Medulla oblongata (tissue), 1 donor: ENCODE measurements at regions not wholly inside any gene's neighbourhood (a gene's known extent, or its start where the extent isn't known, plus 50 kb on each side); places are given as distances from the start of the nearest gene placed in this dataset.

Experiments
- DNase-seq: peaks from one replicate; pipeline ENCODE4 v3.0.0-alpha.2; 2015; ENCODE audit errors: extremely low spot score

DNA sequence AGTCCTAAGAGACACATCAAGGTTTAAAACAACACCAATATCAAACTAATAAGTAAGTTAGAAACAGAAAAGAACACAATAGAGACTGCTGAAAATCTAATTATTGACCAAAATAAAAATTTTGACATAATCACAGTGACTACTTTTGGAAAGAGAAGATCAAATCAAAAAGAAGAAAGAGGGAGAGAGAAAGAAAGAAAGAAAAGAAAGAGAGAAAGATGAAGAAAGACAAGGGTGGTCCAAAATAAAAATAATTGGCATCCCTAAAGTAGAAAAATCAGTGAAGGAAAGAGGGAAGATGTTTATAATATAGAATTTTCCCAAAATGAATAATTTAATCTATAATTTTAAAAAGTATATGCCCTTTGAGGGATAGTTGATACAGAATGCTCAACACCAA lies 118.8 kb upstream of the VIPR2 start:
- no peak for DNase-seq

DNA sequence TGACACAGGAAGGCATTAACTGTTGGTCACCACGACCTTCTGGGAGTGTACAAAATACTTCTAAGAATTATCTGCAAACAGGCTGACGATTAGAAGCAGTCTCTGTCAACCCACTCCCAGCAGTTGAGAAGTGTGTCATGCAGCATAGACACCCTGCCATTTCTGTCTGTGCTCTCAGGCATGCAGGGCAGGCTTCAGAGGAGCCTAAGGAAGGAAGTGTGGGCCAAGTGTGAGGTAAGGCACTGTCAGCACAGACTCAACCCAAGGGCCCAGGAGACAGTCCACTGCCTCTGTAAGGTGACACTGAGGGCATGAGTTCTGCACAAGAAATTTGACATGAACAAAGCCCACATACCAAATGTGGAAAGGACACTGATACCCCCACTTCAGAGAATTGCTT lies 109.0 kb upstream of the VIPR2 start:
- DNase-seq, result no peak

DNA sequence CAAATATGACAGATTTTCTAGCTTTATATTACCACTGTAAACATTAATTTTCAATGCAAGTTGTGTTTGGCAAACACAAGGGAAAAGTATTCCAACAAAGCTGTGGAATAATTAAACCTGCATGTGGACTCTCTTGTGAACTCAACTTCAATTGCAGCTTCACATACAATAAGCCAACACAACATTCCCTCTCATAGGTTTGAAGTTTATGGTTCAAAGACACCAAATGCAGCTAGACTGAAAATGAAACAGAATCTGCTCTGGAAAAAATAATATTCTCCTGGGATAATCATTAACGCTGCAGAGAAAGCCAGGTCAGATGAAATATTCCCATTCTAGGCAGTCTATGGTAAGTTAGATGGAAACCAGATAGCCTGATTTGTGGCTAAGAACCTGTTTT lies 105.8 kb upstream of the VIPR2 start:
- no peak for DNase-seq

DNA sequence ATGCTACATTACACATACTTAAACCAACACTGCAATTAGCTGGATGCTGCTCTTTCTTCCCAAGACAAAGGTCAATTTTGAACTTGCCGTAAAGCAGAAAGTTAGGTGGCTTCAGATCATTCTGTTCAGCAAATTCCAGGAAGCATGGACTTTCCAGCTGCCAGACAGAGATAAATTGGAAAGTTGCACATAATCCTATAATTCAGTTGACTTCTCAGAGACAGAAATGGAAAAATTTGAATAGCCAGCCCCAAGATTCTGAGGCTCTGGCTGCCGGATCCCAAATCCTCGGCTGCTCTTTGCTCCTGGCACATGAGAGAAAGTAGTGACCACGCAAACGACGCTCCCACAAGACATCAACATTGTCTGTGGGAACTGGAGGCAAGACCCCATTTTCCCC lies 105.0 kb upstream of the VIPR2 start:
- no peak for DNase-seq

DNA sequence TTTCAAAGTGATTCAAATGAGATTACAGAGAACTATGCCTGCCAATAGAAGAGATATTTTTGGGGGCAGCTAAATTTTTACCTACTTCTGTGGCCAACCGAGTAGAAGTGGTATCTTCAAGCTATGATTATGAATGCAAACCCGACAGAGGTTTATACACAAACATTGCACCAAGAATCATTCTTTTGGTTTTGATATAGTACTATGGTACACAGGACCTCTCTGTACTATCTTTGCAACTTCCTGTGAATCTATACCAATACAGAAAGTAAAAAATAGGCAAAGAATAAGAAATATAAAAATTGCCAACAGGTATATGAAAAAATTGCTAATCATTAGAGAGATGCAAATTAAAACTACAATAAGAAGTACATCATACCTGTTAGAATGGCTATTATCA lies 103.2 kb upstream of the VIPR2 start:
- DNase-seq, result no peak

DNA sequence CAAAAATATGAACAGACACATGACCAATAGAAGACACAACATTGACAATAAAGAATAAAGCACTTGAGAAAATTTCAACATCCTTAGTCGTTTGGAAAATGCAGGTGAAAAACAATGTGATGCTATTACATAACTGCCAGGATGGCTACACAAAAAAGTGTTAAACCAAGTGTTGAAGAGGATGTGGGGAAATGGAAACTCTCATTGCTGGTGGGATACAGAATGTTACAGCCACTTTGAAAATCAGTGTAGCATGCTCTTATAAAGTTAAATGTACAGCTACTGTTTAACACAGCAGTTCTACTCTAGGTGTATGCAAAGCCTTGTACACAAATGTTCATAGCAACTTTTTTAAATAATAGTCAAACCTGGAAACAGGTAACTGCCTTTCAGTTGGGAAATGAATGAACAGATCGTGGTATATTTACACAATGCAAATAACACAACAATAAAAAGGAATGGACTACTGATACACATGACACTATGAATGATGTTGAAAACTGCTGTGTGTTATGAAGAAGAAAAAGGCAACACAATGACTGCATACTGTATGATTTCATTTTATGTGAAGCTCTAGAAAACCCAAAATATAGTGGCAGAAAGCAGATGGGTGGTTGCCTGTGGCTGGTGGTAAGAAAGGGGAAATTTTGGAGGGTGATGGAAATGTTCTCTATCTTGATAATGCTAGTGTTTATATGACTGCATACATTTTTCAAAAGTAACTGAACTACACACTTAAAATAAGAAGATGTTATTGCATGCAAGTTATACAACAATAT lies 102.2 kb upstream of the VIPR2 start:
- no peak for DNase-seq

DNA sequence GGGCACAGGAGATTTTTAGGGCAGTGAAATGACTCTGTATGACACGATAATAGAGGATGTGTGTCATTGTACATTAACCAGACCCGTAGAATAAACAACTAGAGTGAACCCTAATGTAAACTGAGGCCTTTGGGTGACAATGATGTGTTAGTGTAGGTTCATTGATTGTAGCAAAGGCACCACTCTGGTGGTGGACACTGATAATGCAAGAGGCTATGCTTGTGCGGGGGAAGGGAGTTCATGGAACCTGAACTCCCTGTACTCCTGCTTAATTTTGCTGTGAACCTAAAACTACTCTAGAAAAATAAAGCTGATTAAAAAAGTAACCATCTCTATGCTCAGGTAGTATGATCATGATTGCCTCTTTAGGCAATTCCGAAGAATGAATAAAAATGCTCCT lies 96.3 kb upstream of the VIPR2 start:
- no peak for DNase-seq

DNA sequence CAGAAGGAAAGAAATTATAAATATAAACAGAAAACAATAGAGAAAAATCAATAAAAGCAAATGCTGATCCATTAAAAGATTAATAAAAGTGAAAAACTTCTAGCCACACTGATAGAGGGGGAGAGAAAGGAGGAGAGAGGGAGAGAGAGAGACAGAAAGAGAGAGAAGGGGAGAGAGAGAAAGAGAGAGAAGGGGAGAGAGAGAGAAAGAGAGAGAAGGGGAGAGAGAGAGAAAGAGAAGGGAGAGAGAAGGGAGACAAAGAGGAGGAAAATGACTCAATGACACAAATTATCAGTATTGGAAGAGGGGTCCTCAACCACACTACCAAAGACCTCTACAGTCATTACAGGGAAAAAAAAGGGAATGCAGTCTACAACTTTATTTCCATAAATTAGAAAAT lies 94.4 kb upstream of the VIPR2 start:
- no peak for DNase-seq

DNA sequence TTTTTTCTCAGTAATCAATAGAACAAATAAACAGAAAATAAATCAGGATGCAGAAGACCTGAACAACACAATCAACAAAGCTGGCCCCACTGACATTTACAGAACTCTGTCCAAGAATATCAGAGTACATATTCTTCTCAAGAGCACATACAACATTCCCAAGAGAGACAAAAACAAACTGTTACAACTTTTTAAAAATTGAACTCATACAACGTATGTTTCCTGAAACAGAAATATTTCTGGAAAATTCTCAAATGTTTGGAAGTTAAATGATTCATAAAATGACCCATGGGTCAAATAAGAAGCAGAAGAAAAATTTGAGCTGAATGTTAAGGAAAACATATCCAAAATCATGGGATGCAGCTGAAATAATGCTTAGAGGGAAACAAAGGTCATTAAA lies 93.9 kb upstream of the VIPR2 start:
- no peak for DNase-seq

DNA sequence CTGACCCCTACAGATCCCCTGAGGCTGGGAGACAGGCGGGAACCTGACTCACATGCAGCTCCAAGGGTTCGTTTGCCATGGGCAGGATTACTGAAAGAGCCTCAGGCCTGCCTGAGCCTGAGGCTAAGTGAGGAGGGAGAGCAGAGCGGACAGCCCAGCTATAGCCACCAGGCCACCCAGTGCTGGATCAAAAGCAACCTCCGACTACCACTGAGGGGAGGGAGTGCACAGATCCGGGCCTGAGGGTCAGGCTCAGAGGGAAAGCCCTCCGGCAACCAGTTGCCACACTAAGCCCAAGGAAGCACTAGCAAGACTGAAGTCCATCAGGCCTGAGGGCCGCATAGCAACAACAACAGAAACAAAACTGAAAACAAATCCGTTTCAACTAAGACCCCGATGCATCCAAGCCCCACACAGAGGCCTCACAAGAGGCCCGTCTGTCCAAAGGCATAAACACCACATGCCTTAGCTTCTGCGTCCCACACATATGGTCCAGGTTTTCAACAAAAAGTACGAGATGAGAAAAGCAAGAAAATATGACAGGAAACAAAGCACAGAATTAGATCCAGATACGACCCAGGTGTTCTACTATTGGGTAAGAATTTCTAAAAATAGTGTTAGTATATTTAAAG lies 92.5 kb upstream of the VIPR2 start:
- DNase-seq, result no peak

DNA sequence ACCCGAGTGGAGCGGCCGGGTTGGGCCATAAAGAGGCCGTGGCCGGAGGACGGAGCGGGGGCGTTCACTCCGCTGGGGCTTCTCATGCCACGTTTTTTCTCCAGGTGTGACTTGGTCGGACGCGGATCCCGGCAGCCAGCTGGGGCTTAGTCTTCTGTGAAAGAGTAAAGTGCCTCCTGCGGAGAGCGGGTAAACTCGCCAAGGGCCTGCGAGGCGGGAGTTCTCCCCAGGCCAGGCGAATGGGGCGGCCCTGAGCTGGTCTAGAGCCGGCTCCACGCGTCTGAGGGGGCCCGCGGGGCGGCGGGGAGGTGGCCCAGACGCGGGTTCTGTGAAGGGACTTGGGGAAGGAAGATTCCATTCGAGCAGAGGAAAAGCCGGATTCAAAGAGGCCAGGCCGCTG lies 86.3 kb upstream of the VIPR2 start:
- DNase-seq, result no peak

DNA sequence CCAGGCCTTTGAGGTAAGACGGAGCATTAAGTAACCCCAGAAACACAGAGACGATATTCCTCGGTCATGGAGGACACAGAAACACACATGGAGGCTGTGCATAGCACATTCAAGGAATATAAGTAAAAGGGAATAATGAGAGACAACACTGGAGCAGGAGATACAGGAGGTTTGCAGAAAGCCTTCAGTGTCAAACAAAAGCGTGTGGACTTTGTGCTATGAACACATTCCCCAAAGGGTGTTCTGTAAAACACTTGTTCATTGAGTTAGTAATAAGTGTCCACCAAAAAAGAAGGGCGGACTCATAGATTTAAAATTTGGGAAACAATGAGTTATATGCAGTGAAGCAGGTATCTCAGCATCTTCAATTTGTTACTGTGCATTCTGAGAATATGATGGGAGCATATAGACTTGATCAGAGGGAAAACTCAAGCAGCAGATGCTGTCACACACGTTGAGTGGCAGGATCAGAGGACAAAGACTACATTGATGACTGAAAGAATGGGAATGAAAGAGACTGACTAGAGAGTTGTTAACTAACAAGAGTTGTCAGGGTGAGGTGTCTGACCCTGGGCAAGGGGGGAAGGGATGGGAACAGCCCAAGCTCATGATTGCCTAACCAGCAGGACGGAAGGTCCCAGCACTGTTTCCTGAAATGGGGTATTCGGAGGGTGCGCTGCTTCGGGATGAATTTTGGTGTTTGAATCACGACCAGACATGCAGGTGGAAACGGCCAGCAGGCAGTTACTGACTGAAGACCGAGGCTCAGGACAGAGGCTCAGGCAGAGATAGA lies 85.2 kb upstream of the VIPR2 start:
- DNase-seq, result peak; percentile 29

DNA sequence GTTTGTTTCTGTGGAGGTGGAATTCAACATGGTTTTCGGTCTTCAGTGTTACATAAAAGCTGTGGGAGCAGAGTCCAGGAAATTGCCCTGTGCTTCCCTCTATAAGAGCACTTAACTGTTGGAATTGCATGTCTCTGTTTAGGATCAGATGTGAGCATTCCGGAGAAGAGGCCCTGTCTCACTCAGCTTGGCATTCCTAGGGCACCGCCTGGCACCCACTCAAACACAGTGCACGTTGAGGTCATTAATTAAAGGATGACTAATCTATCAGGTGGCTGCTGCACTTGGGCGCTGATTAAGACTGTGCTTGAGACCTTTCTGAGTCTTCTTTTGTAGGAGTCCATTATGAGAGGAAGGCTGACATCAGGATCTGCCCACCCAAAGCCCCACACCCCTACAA lies 82.8 kb upstream of the VIPR2 start:
- no peak for DNase-seq

DNA sequence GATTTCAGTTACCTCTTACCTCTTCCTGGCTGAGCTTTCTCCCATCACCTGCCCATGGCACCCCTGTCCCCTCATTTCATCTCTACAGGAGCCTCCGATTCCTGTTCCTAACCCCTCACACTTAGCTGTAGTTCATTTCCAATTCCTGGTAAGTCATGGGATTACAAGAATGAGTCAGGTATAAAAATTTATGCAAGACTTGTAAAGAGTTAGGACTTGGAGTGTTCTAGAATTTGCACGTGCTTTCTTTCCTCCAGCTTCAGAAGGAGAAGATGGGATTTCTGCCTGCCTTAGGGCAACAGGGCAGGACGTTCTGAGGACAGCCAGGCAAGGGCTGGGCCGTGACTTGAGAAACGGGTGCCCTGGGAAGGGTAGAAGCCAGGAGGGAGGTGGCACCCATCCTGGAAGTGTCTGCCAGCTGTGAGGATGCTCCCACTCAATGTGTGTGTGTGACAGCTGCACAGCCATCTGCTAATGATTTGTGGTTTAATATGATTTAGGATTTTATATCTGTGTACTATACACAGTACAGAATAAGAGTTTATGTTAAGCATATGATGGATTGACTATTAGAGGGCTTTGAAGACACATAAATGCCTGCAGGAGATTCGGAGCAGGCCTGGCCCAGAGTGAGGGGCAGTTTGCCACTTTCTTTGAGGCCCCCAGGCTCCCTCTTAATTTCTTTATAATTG lies 81.5 kb upstream of the VIPR2 start:
- no peak for DNase-seq

DNA sequence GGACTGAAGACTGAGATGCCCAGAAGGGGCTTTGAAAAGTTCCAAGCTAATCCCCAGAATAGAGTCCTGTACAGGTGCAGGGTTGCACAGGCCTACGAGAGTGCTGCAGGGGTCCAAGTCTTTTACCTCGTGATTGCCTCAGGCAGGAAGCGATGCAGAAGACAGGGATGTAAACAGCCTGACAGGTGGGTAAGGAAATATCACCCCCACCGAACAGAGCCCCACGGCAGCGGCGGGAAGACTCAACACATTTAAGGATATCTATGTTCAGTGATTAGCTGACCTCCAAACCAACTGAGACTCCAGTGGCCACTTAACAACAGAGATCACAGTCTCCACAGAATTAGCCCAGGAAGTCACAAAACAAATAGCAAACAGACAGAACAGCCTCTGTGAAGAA lies 73.9 kb upstream of the VIPR2 start:
- no peak for DNase-seq

DNA sequence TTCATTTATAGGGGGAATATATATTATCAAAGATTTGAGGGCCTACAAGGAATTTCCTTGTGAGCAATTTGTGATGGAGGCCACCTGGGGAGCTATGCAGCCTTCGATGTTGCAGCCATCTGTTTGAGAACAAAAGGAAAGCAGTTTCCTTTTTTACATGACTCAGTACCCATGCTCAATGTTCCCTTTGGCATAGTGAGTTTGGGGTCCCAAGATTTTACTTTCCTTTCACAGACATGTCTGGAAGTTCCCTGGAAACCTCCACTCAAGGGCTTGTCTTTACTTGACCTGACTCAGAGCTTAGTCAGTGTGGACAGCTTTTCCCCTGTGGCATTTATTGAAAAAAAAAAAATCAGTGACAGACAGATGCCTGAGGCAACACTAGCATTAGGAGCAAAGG lies 73.5 kb upstream of the VIPR2 start:
- no peak for DNase-seq

DNA sequence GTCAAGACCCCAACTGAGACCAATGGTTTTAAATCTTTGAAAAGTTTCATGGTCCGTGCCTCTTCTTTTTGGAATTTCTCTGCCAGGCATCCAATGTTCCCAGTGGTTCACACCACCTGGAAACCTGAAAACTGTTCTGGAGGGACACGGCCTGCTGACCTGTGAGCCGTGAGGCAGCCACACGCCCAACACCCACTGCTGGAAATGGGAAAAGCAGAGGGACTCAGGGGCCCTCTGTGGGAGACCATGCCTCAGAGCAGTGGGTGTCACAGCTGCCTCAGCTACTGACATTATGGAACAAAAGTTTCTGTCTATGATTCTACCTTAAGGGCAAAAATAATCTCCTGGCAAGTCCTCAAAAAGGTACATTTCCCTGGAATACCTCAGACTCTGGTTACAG lies 70.4 kb upstream of the VIPR2 start:
- DNase-seq, result no peak

DNA sequence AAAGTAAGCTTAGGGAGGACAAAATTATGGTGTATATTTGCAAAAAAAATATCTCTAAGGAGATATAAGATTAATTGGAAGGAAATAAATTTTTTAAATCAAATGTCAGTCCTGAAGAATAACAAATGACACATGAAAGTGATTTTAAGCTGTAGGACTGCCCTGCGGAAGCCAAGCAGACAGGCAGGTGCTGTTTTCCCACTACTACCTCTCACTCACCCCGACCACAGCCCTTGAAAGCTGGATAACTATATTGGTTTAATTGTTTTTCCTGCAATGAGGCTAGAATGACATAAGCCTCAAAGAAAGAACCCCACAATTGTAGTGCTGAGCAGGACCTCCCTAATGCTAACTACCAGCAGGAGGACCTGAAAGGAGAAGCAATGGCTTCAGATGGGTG lies 68.6 kb upstream of the VIPR2 start:
- DNase-seq, result no peak

DNA sequence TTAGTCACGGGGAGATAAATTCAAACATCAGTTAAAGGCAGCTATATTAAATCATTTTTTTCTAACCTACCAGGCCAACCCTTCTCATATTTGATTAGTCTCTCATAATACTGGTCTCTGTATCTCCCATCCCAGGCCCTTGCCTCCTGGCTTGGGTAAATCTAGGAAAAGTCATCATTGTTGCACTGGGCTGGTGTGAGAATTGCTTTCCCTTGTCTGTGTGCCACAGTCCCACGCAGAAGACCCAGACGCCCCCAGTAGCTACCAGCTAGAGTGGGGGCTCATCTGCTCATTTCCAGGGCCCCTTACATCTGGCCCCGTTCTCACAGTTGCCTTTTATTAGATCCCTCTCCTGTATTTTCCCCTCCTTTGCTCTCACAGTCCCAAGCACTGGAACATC lies 67.6 kb upstream of the VIPR2 start:
- DNase-seq, result no peak

DNA sequence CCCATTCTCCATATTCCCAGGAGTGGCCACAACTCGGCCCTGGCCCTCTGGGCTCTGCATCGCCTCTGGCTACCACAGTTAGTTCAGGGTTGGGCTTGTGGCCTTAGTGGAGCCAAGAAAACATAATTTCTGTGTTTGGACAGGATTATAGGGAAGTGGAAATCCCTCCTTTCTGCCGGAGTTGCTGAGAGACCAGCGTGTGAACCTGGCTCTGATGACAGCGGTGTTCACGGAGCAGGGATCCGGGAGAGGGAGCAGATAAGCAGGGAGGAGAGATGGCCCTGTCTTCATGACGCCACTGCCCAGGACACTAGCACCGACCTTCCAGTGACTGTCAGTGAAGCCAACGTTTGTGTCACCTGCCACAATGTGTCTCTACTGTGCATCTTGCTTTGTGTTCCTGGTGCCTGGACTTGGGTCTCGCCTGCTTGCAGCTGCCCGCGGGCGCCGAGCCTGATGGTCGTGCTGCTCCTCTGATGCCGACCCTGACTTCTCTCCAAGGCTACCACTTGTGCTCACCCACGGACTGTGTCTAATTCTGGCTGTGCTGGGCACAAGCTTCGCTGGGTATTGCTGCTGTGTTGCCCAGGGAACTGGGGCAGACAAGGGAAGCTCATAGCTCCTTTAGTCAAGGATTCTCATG lies 67.0 kb upstream of the VIPR2 start:
- peak; percentile 66 for DNase-seq

DNA sequence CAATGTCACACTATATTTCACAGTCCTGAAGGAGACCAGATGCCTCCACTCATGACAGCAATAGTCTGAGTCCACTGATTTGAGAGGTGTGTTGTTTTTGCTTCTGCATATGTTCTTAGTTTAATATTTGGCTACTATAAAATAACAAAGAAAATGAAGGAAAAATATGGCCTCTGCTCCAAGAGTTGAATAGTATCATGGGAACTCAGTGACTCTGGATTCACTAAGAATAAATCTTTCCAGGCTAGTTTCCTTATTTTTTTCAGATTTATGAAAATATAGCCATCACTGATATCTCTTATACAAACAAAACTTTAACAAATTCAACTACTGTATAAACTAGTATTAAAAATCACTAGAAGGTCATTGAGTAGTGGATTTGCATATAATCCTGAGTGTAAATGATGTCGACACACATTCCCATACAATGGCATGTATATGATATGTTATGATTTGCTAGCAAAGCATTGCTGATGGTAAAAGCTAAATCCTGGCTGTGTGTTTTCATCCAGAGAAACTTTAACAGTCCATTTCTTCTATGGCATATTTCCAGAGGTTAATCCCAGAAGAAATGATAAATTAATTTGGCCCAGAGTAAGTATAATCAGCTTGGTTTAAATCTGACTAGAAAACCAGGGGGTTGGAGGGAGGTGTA lies 66.0 kb upstream of the VIPR2 start:
- DNase-seq, result no peak
